OCI-LY7 (cell line): ENCODE measurements at regions not wholly inside any gene's neighbourhood (a gene's known extent, or its start where the extent isn't known, plus 50 kb on each side); places are given as distances from the start of the nearest gene placed in this dataset.

Experiments used
- BruUV-seq: library from RNA; stranded (reverse); fragments of 400-500 nt; replicated peaks from 2 replicates; lab custom pipeline; 2021; lab: Mats Ljungman, UMichigan
- CTCF ChIA-PET: fragments of 300-600 bp; sonication (Branson Sonifier 250); formaldehyde crosslinking; loops from one replicate; lab custom pipeline; 2022; ENCODE audit warnings: antibody characterized with exemption; ENCODE audit not compliant: unreplicated experiment; lab: Charles Lee
- POLR2A ChIA-PET: fragments of 300-600 bp; sonication (Branson Sonifier 250); formaldehyde crosslinking; loops from one replicate; lab custom pipeline; 2022; ENCODE audit warnings: antibody characterized with exemption; lab: Charles Lee
- DNase-seq: peaks from one replicate; pipeline ENCODE4 v3.0.0-alpha.2; 2015; ENCODE audit warnings: low spot score
- H2AFZ ChIP-seq: fragments of 200-600 bp; sonication (generic), shearing (Covaris generic); 2 replicates; pipeline ENCODE4 v1.6.1; 2014; ENCODE audit warnings: mild to moderate bottlenecking, antibody characterized with exemption, low read length, moderate library complexity
- H3K27ac ChIP-seq: fragments of 200-600 bp; sonication (generic); 2 replicates; pipeline ENCODE4 v1.5.1; 2014; ENCODE audit warnings: mixed run types, low read depth, mild to moderate bottlenecking, moderate library complexity, low read length, inconsistent platforms; ENCODE audit not compliant: poor library complexity, severe bottlenecking
- H3K36me3 ChIP-seq: fragments of 200-600 bp; sonication (generic); 2 replicates; pipeline ENCODE4 v1.6.1; 2014; ENCODE audit warnings: mild to moderate bottlenecking, antibody characterized with exemption, low read length, moderate library complexity, mixed read lengths; ENCODE audit not compliant: insufficient read depth
- H3K4me1 ChIP-seq: fragments of 200-600 bp; sonication (generic); 2 replicates; pipeline ENCODE4 v1.5.1; 2014; ENCODE audit warnings: mild to moderate bottlenecking, low read length; ENCODE audit not compliant: insufficient read depth, poor library complexity, severe bottlenecking
- H3K4me2 ChIP-seq: fragments of 200-600 bp; sonication (generic); 2 replicates; pipeline ENCODE4 v1.6.1; 2014; ENCODE audit warnings: mild to moderate bottlenecking, low read length
- H3K4me3 ChIP-seq: fragments of 200-600 bp; sonication (generic); 2 replicates; pipeline ENCODE4 v1.5.1; 2014; ENCODE audit warnings: mild to moderate bottlenecking, low read depth, low read length; ENCODE audit not compliant: poor library complexity, severe bottlenecking
- H3K79me2 ChIP-seq: fragments of 200-600 bp; sonication (generic); 2 replicates; pipeline ENCODE4 v1.6.1; 2016; ENCODE audit warnings: low read depth, mild to moderate bottlenecking, low read length, moderate library complexity, mixed read lengths; ENCODE audit not compliant: insufficient read depth
- H3K9me2 ChIP-seq: fragments of 200-600 bp; sonication (generic); 2 replicates; pipeline ENCODE4 v1.6.1; 2016; ENCODE audit warnings: mild to moderate bottlenecking, low read length, mixed read lengths; ENCODE audit not compliant: insufficient read depth
- H3K9me3 ChIP-seq: fragments of 200-600 bp; sonication (generic); 2 replicates; pipeline ENCODE4 v1.6.1; 2014; ENCODE audit warnings: mild to moderate bottlenecking, mixed run types, low read length, mixed read lengths
- H4K20me1 ChIP-seq: fragments of 200-600 bp; sonication (generic); 2 replicates; pipeline ENCODE4 v1.6.1; 2014; ENCODE audit warnings: mild to moderate bottlenecking, antibody characterized with exemption, low read length, moderate library complexity, mixed read lengths; ENCODE audit not compliant: insufficient read depth
- EZH2phosphoT487 ChIP-seq: fragments of 200-600 bp; sonication (generic); IDR thresholded peaks from 2 replicates; pipeline ENCODE4 v1.6.1; 2018; ENCODE audit warnings: low read depth, borderline replicate concordance, mild to moderate bottlenecking, mixed run types, antibody characterized with exemption, low read length, moderate library complexity, mixed read lengths
- intact Hi-C: fragments of 100-400 bp; cut with micrococcal nuclease; formaldehyde crosslinking; loops from one replicate; pipeline ENCODE4 v1.10.0; 2022; ENCODE audit not compliant: unreplicated experiment
- TF ChIP-seq, protein P1 (sequence below): fragments of 200-600 bp; sonication (generic); conservative IDR thresholded peaks from 2 replicates; pipeline ENCODE4 v1.5.1; 2014; ENCODE audit warnings: mild to moderate bottlenecking, antibody characterized with exemption, low read length, moderate library complexity, mixed read lengths

DNA sequence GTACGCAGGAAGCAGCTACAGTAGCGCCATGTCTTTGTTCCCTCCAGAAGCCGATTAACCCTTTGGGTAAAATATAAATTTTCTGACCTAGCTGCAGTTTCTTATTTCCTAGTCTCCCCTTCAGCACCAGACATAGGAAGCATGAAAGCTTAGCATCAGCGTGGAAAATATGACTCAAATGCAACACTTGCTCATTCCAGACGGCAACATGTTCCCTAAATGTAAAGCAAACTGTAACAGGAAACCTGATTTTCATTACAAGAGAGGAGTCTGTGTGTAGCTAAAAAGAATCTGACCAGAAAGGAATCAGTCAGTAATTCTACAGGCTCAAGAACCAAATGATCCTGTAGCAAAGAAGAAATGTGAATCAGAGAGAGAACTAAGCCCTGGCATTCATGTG, 219.2 kb downstream of the C7orf25 start:
- Histone ChIP-seq H3K79me2 (no peaks in the 10 kb centered on the region), H3K36me3 (no peaks in the 10 kb centered on the region), H3K4me2 (no peak overlapping the region), H3K9me2 (no peaks in the 10 kb centered on the region), H3K27ac (no peak overlapping the region), H3K4me3 (no peak overlapping the region), H4K20me1 (no peaks in the 10 kb centered on the region), H3K4me1 (no peaks in the 10 kb centered on the region), H2AFZ (no peak overlapping the region), H3K9me3 (no peaks in the 10 kb centered on the region)
- no peak for TF ChIP-seq EZH2phosphoT487
- TF ChIP-seq, protein P1, sequence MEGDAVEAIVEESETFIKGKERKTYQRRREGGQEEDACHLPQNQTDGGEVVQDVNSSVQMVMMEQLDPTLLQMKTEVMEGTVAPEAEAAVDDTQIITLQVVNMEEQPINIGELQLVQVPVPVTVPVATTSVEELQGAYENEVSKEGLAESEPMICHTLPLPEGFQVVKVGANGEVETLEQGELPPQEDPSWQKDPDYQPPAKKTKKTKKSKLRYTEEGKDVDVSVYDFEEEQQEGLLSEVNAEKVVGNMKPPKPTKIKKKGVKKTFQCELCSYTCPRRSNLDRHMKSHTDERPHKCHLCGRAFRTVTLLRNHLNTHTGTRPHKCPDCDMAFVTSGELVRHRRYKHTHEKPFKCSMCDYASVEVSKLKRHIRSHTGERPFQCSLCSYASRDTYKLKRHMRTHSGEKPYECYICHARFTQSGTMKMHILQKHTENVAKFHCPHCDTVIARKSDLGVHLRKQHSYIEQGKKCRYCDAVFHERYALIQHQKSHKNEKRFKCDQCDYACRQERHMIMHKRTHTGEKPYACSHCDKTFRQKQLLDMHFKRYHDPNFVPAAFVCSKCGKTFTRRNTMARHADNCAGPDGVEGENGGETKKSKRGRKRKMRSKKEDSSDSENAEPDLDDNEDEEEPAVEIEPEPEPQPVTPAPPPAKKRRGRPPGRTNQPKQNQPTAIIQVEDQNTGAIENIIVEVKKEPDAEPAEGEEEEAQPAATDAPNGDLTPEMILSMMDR, result no peak
- DNase-seq, result no peak
- intact Hi-C loops, result no loop called here
- ChIA-PET POLR2A (interaction anchor here (0.7 kb wide), 1 partner anchor 9 kb away, joined by 3 read pairs; no protein-coding TSS in a partner anchor), CTCF (no interaction called here)
- no TSS peak for BruUV-seq

DNA sequence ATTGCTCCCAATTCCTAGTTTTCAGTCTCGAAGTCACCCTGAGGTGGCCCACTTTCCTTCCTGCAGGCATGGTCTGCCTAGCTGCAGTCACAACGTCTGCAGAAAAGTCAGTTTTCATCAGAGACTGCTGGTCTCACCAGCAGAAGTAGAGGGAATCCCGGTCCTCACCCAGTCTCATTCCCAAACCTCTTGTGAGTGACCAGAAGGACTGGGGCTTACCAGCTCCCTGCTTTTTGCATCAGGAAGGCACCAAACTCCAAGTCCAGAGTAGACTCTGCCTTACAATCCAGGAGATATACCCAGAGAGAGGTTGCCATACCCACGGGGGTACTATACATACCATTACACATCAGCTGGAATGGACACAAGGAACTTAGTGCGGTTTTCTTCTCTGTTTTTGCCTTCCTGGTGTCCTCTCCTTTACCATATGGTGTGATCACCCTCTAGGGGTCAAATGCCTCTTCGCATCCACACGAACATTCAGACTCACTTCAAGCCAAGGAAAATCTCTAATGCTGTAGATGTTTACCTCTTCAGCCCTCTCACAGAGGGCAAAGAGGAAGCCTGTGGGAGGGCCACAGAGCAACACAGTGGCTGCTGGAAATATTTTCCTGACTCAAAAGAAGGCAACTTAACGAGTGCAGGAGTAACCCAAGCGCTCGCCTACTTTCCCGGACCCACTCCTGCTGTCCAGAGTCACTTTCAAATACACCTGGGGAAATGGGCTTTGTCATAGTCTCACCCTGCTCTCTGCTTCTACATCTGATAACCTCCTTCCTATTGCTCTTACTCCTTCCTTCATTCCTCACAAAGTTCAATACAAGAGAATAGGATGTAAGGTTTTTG, 220.9 kb downstream of the C7orf25 start:
- Histone ChIP-seq H3K9me2 (no peaks in the 10 kb centered on the region), H3K79me2 (no peaks in the 10 kb centered on the region), H3K9me3 (no peaks in the 10 kb centered on the region), H3K4me1 (no peaks in the 10 kb centered on the region), H2AFZ (no peak overlapping the region), H4K20me1 (no peaks in the 10 kb centered on the region), H3K4me3 (no peak overlapping the region), H3K4me2 (no peak overlapping the region), H3K36me3 (no peaks in the 10 kb centered on the region), H3K27ac (no peak overlapping the region)
- POLR2A ChIA-PET, result no interaction called here
- intact Hi-C loops, result no loop called here
- CTCF ChIA-PET, result no interaction called here
- no peak for TF ChIP-seq EZH2phosphoT487
- TF ChIP-seq, protein P1, result peak; percentile 48
- DNase-seq, result peak; percentile 10
- BruUV-seq, result no TSS peak

DNA sequence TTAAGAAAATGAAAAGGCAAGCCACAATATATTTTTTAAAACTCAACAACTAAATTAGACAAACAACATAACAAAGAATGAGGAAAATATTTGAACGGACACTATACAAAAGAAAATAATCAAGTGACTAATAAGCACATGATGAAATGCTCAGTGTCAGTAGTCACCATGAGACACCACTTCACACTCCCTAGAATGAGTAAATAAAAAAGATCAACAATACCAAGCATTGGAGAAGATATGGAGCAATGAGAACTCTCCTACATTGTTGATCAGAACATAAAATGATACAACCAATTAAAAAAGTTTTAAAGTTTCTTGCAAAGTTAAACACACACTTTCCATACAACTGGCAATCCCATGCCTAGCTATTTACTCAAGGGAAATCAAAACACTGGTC, 222.2 kb downstream of the C7orf25 start:
- POLR2A ChIA-PET, result no interaction called here
- H3K79me2 ChIP-seq, result no peaks in the 10 kb centered on the region
- H3K4me3 ChIP-seq, result no peak overlapping the region
- H3K9me3 ChIP-seq, result no peaks in the 10 kb centered on the region
- TF ChIP-seq, protein P1, result no peak
- TF ChIP-seq EZH2phosphoT487, result no peak
- intact Hi-C loops, result no loop called here
- BruUV-seq, result no TSS peak
- no peak overlapping the region for H3K4me2 ChIP-seq
- CTCF ChIA-PET, result no interaction called here
- no peak overlapping the region for H2AFZ ChIP-seq
- DNase-seq, result no peak
- H3K36me3 ChIP-seq, result no peaks in the 10 kb centered on the region
- H3K9me2 ChIP-seq, result no peaks in the 10 kb centered on the region
- H4K20me1 ChIP-seq, result no peaks in the 10 kb centered on the region
- H3K27ac ChIP-seq, result no peak overlapping the region
- H3K4me1 ChIP-seq, result no peaks in the 10 kb centered on the region
